ENCODE measurements at regions not wholly inside any gene's neighbourhood (a gene's known extent, or its start where the extent isn't known, plus 50 kb on each side); places are given as distances from the start of the nearest gene placed in this dataset.

- Histone ChIP-seq H2AFZ (ENCODE audit: low read length, unreplicated experiment) (no peak overlapping the region), H3K4me1 (ENCODE audit: control insufficient read depth, insufficient read depth, low read length, unreplicated experiment) (no peaks in the 10 kb centered on the region), H3K4me3 (ENCODE audit: low read depth, low read length) (no peak overlapping the region), H3K27me3 (ENCODE audit: insufficient read depth, low read length) (no peaks in the 10 kb centered on the region), H3K36me3 (ENCODE audit: insufficient read depth, low read length) (no peaks in the 10 kb centered on the region), H3K27ac (ENCODE audit: low read depth, low read length) (no peak overlapping the region), H3K79me2 (ENCODE audit: control insufficient read depth, insufficient read depth, low read length, unreplicated experiment) (no peaks in the 10 kb centered on the region)
Measured at GRCh38 chr1:8267307-8267706, 50.6 kb upstream of the SLC45A1 start.

GRCh38 chr1:8266436-8267165 is 51.3 kb upstream of the SLC45A1 start:
- Histone ChIP-seq H3K36me3 (ENCODE audit: insufficient read depth, low read length) (no peaks in the 10 kb centered on the region), H3K27ac (ENCODE audit: low read depth, low read length) (no peak overlapping the region), H3K79me2 (ENCODE audit: control insufficient read depth, insufficient read depth, low read length, unreplicated experiment) (no peaks in the 10 kb centered on the region), H3K27me3 (ENCODE audit: insufficient read depth, low read length) (no peaks in the 10 kb centered on the region), H3K4me1 (ENCODE audit: control insufficient read depth, insufficient read depth, low read length, unreplicated experiment) (no peaks in the 10 kb centered on the region), H2AFZ (ENCODE audit: low read length, unreplicated experiment) (no peak overlapping the region), H3K4me3 (ENCODE audit: low read depth, low read length) (no peak overlapping the region)

GRCh38 chr1:8263791-8264190 is 54.1 kb upstream of the SLC45A1 start:
- Histone ChIP-seq H3K4me3 (ENCODE audit: low read depth, low read length) (no peak overlapping the region), H3K79me2 (ENCODE audit: control insufficient read depth, insufficient read depth, low read length, unreplicated experiment) (no peaks in the 10 kb centered on the region), H3K4me1 (ENCODE audit: control insufficient read depth, insufficient read depth, low read length, unreplicated experiment) (peaks cover 13% of the 10 kb centered on the region), H3K36me3 (ENCODE audit: insufficient read depth, low read length) (no peaks in the 10 kb centered on the region), H3K27ac (ENCODE audit: low read depth, low read length) (no peak overlapping the region), H2AFZ (ENCODE audit: low read length, unreplicated experiment) (no peak overlapping the region), H3K27me3 (ENCODE audit: insufficient read depth, low read length) (no peaks in the 10 kb centered on the region)

- no peaks in the 10 kb centered on the region for H3K27me3 ChIP-seq (ENCODE audit: insufficient read depth, low read length)
- no peak overlapping the region for H3K27ac ChIP-seq (ENCODE audit: low read depth, low read length)
- peaks cover 17% of the 10 kb centered on the region for H3K4me1 ChIP-seq (ENCODE audit: control insufficient read depth, insufficient read depth, low read length, unreplicated experiment)
Measured at GRCh38 chr1:8261398-8261762, 56.5 kb upstream of the SLC45A1 start.

GRCh38 chr1:8259498-8260290 is 58.2 kb upstream of the SLC45A1 start:
- Histone ChIP-seq H2AFZ (ENCODE audit: low read length, unreplicated experiment) (peak overlapping the region; percentile 8), H3K4me1 (ENCODE audit: control insufficient read depth, insufficient read depth, low read length, unreplicated experiment) (peaks cover 17% of the 10 kb centered on the region), H3K4me3 (ENCODE audit: low read depth, low read length) (peak overlapping the region; percentile 56), H3K79me2 (ENCODE audit: control insufficient read depth, insufficient read depth, low read length, unreplicated experiment) (no peaks in the 10 kb centered on the region), H3K36me3 (ENCODE audit: insufficient read depth, low read length) (no peaks in the 10 kb centered on the region), H3K27me3 (ENCODE audit: insufficient read depth, low read length) (no peaks in the 10 kb centered on the region), H3K27ac (ENCODE audit: low read depth, low read length) (peak overlapping the region; percentile 41)

More at GRCh38 chr1:8261398-8261762, 56.5 kb upstream of the SLC45A1 start:
- Histone ChIP-seq H3K36me3 (ENCODE audit: insufficient read depth, low read length) (no peaks in the 10 kb centered on the region), H3K79me2 (ENCODE audit: control insufficient read depth, insufficient read depth, low read length, unreplicated experiment) (no peaks in the 10 kb centered on the region), H2AFZ (ENCODE audit: low read length, unreplicated experiment) (no peak overlapping the region), H3K4me3 (ENCODE audit: low read depth, low read length) (no peak overlapping the region)

GRCh38 chr1:8257621-8258020 is 60.3 kb upstream of the SLC45A1 start:
- Histone ChIP-seq H3K36me3 (ENCODE audit: insufficient read depth, low read length) (no peaks in the 10 kb centered on the region), H3K4me1 (ENCODE audit: control insufficient read depth, insufficient read depth, low read length, unreplicated experiment) (peaks cover 17% of the 10 kb centered on the region), H3K27me3 (ENCODE audit: insufficient read depth, low read length) (no peaks in the 10 kb centered on the region), H3K4me3 (ENCODE audit: low read depth, low read length) (no peak overlapping the region), H3K27ac (ENCODE audit: low read depth, low read length) (no peak overlapping the region), H2AFZ (ENCODE audit: low read length, unreplicated experiment) (no peak overlapping the region), H3K79me2 (ENCODE audit: control insufficient read depth, insufficient read depth, low read length, unreplicated experiment) (no peaks in the 10 kb centered on the region)

GRCh38 chr1:8256321-8256720 is 61.6 kb upstream of the SLC45A1 start:
- no peak overlapping the region for H2AFZ ChIP-seq (ENCODE audit: low read length, unreplicated experiment)

GRCh38 chr1:8255712-8256111 is 62.2 kb upstream of the SLC45A1 start:
- Histone ChIP-seq H3K4me3 (ENCODE audit: low read depth, low read length) (no peak overlapping the region), H3K79me2 (ENCODE audit: control insufficient read depth, insufficient read depth, low read length, unreplicated experiment) (no peaks in the 10 kb centered on the region), H3K36me3 (ENCODE audit: insufficient read depth, low read length) (no peaks in the 10 kb centered on the region), H3K4me1 (ENCODE audit: control insufficient read depth, insufficient read depth, low read length, unreplicated experiment) (peaks cover 17% of the 10 kb centered on the region), H3K27me3 (ENCODE audit: insufficient read depth, low read length) (no peaks in the 10 kb centered on the region), H3K27ac (ENCODE audit: low read depth, low read length) (no peak overlapping the region), H2AFZ (ENCODE audit: low read length, unreplicated experiment) (no peak overlapping the region)

More at GRCh38 chr1:8256321-8256720, 61.6 kb upstream of the SLC45A1 start:
- Histone ChIP-seq H3K36me3 (ENCODE audit: insufficient read depth, low read length) (no peaks in the 10 kb centered on the region), H3K27me3 (ENCODE audit: insufficient read depth, low read length) (no peaks in the 10 kb centered on the region), H3K27ac (ENCODE audit: low read depth, low read length) (no peak overlapping the region), H3K4me3 (ENCODE audit: low read depth, low read length) (no peak overlapping the region), H3K4me1 (ENCODE audit: control insufficient read depth, insufficient read depth, low read length, unreplicated experiment) (peaks cover 17% of the 10 kb centered on the region), H3K79me2 (ENCODE audit: control insufficient read depth, insufficient read depth, low read length, unreplicated experiment) (no peaks in the 10 kb centered on the region)

- Histone ChIP-seq H3K4me1 (ENCODE audit: control insufficient read depth, insufficient read depth, low read length, unreplicated experiment) (no peaks in the 10 kb centered on the region), H3K27ac (ENCODE audit: low read depth, low read length) (no peak overlapping the region), H2AFZ (ENCODE audit: low read length, unreplicated experiment) (no peak overlapping the region), H3K27me3 (ENCODE audit: insufficient read depth, low read length) (no peaks in the 10 kb centered on the region), H3K79me2 (ENCODE audit: control insufficient read depth, insufficient read depth, low read length, unreplicated experiment) (no peaks in the 10 kb centered on the region), H3K36me3 (ENCODE audit: insufficient read depth, low read length) (no peaks in the 10 kb centered on the region), H3K4me3 (ENCODE audit: low read depth, low read length) (no peak overlapping the region)
Measured at GRCh38 chr1:8252266-8252951, 65.5 kb upstream of the SLC45A1 start.

GRCh38 chr1:8251635-8252034 is 66.3 kb upstream of the SLC45A1 start:
- Histone ChIP-seq H3K27me3 (ENCODE audit: insufficient read depth, low read length) (no peaks in the 10 kb centered on the region), H3K79me2 (ENCODE audit: control insufficient read depth, insufficient read depth, low read length, unreplicated experiment) (no peaks in the 10 kb centered on the region), H3K4me3 (ENCODE audit: low read depth, low read length) (no peak overlapping the region), H3K4me1 (ENCODE audit: control insufficient read depth, insufficient read depth, low read length, unreplicated experiment) (no peaks in the 10 kb centered on the region), H2AFZ (ENCODE audit: low read length, unreplicated experiment) (no peak overlapping the region), H3K36me3 (ENCODE audit: insufficient read depth, low read length) (no peaks in the 10 kb centered on the region), H3K27ac (ENCODE audit: low read depth, low read length) (no peak overlapping the region)
